HFF-Myc (cell line): ENCODE measurements at regions not wholly inside any gene's neighbourhood (a gene's known extent, or its start where the extent isn't known, plus 50 kb on each side); places are given as distances from the start of the nearest gene placed in this dataset.

Experiments used
- DNase-seq: peaks from one replicate; pipeline ENCODE4 v3.0.0-alpha.2; 2011; ENCODE audit warnings: low read depth; ENCODE audit errors: extremely low read depth
- H3K4me3 ChIP-seq: replicated peaks from 2 replicates; pipeline ENCODE4 v1.5.1; 2011; ENCODE audit warnings: low read depth, mild to moderate bottlenecking, control low read depth, low read length
- CTCF ChIP-seq: IDR thresholded peaks from 2 replicates; pipeline ENCODE4 v1.5.1; 2012; ENCODE audit warnings: mild to moderate bottlenecking, low read depth, low read length, control low read depth; ENCODE audit errors: missing control alignments

GRCh38 chr13:99124794-99125316 lies 75.8 kb upstream of the UBAC2 start:
- no peak overlapping the region for H3K4me3 ChIP-seq
- no peak for TF ChIP-seq CTCF
- DNase-seq, result peak; percentile 9

GRCh38 chr13:99125326-99125915 lies 75.2 kb upstream of the UBAC2 start:
- H3K4me3 ChIP-seq, result no peak overlapping the region
- no peak for DNase-seq
- TF ChIP-seq CTCF, result no peak

GRCh38 chr13:99126821-99127220 lies 73.8 kb upstream of the UBAC2 start:
- no peak for TF ChIP-seq CTCF
- no peak for DNase-seq
- H3K4me3 ChIP-seq, result no peak overlapping the region

GRCh38 chr13:99129050-99129449 lies 71.6 kb upstream of the UBAC2 start:
- TF ChIP-seq CTCF, result no peak
- DNase-seq, result no peak
- no peak overlapping the region for H3K4me3 ChIP-seq

GRCh38 chr13:99129951-99130350 lies 70.7 kb upstream of the UBAC2 start:
- no peak overlapping the region for H3K4me3 ChIP-seq
- TF ChIP-seq CTCF, result no peak
- no peak for DNase-seq

GRCh38 chr13:99131410-99131809 lies 69.2 kb upstream of the UBAC2 start:
- DNase-seq, result no peak
- TF ChIP-seq CTCF, result no peak
- H3K4me3 ChIP-seq, result no peak overlapping the region
